ENCODE measurements at regions not wholly inside any gene's neighbourhood (a gene's known extent, or its start where the extent isn't known, plus 50 kb on each side); places are given as distances from the start of the nearest gene placed in this dataset.

DNA sequence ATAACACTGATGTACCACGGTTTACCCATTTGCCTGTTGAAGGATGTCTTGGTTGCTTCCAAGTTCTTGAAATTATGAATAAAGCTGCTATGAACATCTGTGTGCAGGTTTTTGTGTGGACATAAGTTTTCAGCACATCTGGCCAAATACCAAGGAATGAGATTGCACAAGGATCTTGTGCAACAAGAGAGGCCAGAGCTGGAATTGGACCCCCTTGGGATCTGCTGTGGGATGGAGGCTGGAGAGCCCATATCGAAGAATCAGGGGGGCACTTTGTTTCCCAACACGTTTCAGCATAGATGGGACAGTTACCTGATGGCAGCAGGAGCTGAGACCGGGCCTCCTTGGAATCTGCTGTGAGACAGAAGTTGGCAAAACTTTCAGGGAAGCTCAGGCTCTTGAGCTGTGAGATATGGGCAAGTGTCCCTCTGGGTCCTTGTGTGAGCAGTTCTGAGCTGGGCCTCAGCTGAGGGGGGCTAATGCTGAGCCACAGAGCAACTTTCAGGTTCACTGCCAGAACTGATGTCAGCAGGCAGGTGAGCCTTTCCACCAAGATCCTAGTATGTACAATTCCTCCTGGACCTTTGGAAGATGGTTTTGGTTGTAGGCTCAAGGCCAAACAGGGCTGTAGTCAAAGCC, 115.2 kb upstream of the RAB18 start:
- TF ChIP-seq TAF1 (IDR thresholded peaks at IDR 0.05; ENCODE audit: borderline replicate concordance, insufficient read depth, low read length) (no peak), SIN3A (IDR thresholded peaks at IDR 0.05; ENCODE audit: borderline replicate concordance, insufficient read depth, low read length) (no peak)

DNA sequence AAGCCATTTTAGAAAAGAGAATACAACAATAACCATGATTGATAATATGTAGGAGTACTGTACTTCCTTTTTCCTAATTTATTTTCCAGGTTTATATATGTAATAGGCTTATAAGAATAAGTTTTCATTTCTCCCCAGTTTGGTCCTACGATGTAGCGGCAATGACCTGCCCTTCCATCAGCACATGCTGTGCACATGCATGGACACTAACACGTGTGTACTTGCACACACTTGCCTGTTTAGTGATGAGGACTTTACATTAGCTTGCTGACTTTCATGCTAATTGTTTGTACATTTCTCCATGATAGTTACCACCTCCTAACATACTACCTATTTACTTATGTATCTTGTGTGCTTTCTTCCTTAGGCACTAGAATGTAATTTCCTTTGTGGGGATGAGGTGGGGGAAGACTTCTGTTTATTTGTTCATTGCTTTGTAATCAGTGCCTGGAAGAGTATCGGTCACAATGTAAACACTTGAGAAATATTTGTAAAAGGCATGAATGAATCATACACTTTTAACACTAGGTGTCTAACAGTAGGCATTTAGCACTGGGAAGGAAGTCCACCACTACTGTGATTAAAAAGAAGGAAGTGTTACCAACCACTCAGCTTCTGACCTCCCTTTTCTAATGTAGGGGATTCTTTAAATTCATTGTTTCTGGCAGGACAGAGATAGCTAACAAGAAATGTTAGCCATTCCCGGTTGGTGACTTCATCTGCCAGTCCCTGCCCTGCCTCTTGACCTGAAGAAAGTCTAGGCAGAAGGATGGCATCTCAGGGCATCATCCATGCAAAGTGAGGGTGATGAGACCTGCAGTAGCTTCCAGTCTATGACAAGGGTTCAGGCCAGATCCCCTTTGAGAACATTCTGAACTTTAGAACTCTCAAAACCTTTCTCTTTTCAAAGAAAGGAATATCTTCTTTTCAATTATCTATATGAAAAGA, 120.2 kb upstream of the RAB18 start:
- TF ChIP-seq SIN3A (IDR thresholded peaks at IDR 0.05; ENCODE audit: borderline replicate concordance, insufficient read depth, low read length) (no peak), TAF1 (IDR thresholded peaks at IDR 0.05; ENCODE audit: borderline replicate concordance, insufficient read depth, low read length) (no peak), FOXP2 (optimal IDR thresholded peaks at IDR 0.05; ENCODE audit: borderline replicate concordance, extremely low read depth, extremely low read length, insufficient read depth) (no peak), POLR2AphosphoS5 (IDR thresholded peaks at IDR 0.05; ENCODE audit: low read depth, low read length) (no peak)
- TF ChIP-seq, protein P1, sequence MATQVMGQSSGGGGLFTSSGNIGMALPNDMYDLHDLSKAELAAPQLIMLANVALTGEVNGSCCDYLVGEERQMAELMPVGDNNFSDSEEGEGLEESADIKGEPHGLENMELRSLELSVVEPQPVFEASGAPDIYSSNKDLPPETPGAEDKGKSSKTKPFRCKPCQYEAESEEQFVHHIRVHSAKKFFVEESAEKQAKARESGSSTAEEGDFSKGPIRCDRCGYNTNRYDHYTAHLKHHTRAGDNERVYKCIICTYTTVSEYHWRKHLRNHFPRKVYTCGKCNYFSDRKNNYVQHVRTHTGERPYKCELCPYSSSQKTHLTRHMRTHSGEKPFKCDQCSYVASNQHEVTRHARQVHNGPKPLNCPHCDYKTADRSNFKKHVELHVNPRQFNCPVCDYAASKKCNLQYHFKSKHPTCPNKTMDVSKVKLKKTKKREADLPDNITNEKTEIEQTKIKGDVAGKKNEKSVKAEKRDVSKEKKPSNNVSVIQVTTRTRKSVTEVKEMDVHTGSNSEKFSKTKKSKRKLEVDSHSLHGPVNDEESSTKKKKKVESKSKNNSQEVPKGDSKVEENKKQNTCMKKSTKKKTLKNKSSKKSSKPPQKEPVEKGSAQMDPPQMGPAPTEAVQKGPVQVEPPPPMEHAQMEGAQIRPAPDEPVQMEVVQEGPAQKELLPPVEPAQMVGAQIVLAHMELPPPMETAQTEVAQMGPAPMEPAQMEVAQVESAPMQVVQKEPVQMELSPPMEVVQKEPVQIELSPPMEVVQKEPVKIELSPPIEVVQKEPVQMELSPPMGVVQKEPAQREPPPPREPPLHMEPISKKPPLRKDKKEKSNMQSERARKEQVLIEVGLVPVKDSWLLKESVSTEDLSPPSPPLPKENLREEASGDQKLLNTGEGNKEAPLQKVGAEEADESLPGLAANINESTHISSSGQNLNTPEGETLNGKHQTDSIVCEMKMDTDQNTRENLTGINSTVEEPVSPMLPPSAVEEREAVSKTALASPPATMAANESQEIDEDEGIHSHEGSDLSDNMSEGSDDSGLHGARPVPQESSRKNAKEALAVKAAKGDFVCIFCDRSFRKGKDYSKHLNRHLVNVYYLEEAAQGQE (IDR thresholded peaks at IDR 0.05; ENCODE audit: insufficient read depth in 1 of 2, low read depth in 2 of 2, low read length in 2 of 2): no peak

DNA sequence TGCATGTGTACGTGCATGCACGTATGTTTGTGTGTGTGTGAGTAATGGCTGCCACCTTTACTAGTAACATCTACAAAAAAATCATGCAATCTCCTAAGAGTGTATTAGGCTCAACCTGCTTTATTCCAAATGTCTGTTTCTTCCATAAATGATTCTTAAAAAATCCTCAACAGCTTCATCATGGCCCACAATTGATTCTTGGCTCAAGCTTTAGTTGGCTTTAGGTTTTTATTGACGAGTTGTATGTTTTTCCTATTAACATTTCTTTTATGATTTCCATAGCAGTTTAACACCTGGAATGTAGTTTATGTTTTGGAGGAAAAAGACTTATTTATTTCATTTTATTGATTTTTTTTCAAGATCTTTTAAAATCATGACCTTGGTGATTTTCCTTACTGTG, 121.9 kb upstream of the RAB18 start:
- TF ChIP-seq TAF1 (IDR thresholded peaks at IDR 0.05; ENCODE audit: borderline replicate concordance, insufficient read depth, low read length) (no peak), SIN3A (IDR thresholded peaks at IDR 0.05; ENCODE audit: borderline replicate concordance, insufficient read depth, low read length) (no peak)

DNA sequence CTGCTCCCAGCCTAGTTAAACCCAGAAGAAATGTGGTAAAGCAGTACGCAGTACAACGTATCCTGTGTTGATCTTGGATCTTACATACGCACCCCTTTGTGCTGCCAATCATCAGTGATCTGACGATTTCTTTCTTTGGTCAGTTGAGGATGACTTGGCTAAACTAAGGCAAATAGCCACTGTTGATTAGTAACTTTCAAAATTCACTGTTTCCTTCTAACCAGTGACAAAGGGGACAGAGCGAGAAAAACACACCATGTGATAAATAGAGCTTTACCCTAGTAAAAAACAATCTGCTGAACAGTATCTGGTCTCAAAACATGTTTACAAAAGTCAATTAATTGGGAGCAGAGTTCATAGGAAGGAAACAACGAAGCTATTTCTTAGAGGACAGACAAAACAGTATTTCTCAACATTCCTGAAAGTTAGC, 123.2 kb upstream of the RAB18 start:
- TF ChIP-seq TAF1 (IDR thresholded peaks at IDR 0.05; ENCODE audit: borderline replicate concordance, insufficient read depth, low read length): no peak
- no peak for TF ChIP-seq POLR2AphosphoS5 (IDR thresholded peaks at IDR 0.05; ENCODE audit: low read depth, low read length)
- TF ChIP-seq FOXP2 (optimal IDR thresholded peaks at IDR 0.05; ENCODE audit: borderline replicate concordance, extremely low read depth, extremely low read length, insufficient read depth): no peak
- TF ChIP-seq, protein P1 (IDR thresholded peaks at IDR 0.05; ENCODE audit: insufficient read depth in 1 of 2, low read depth in 2 of 2, low read length in 2 of 2): no peak
- no peak for TF ChIP-seq SIN3A (IDR thresholded peaks at IDR 0.05; ENCODE audit: borderline replicate concordance, insufficient read depth, low read length)

DNA sequence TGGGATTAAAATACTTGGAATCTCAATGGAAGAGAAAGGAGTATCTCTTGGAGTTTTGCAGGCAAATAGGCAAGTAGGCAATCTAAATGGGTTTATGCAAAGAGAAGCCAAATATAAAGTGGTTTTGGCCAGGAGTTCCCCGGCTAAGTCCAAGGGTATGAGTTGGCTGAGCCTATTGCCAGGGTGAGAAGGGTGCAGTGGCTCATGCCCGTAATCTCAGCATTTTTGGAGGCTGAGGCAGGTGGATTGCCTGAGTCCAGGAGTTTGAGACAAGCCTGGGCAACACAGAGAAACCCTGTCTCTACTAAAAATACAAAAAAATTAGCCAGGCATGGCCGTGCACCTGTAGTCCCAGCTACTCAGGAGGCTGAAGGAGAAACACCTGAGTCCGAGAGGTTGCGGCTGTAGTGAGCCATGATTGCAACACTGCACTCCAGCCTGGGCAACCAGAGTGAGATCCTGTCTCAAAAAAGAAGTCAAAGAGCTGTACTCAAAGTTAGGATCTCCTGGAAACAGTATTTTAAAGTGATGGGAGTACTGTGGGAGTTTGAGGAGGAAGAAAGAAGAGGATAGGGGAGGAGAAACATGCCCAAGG, 130.4 kb upstream of the RAB18 start:
- TF ChIP-seq POLR2AphosphoS5 (IDR thresholded peaks at IDR 0.05; ENCODE audit: low read depth, low read length) (no peak), SIN3A (IDR thresholded peaks at IDR 0.05; ENCODE audit: borderline replicate concordance, insufficient read depth, low read length) (no peak), FOXP2 (optimal IDR thresholded peaks at IDR 0.05; ENCODE audit: borderline replicate concordance, extremely low read depth, extremely low read length, insufficient read depth) (no peak), TAF1 (IDR thresholded peaks at IDR 0.05; ENCODE audit: borderline replicate concordance, insufficient read depth, low read length) (no peak)
- TF ChIP-seq, protein P1 (IDR thresholded peaks at IDR 0.05; ENCODE audit: insufficient read depth in 1 of 2, low read depth in 2 of 2, low read length in 2 of 2): no peak
